Left cardiac atrium (tissue), 4 donors: ENCODE measurements at regions not wholly inside any gene's neighbourhood (a gene's known extent, or its start where the extent isn't known, plus 50 kb on each side); places are given as distances from the start of the nearest gene placed in this dataset.
"Not testable (repeated sequence)": the region's sequence is repeated elsewhere in the genome, so short reads cannot be mapped to it uniquely, and the experiment has no call there.

ENCODE experiments used
- ATAC-seq, 2 donors: fragments of 200-7000 bp; cut with Tn5 transposase; one replicate each; pipeline ENCODE4 v1.9.1; 2020; ENCODE audit warnings: mild to moderate bottlenecking in 2 of 2, moderate library complexity in 2 of 2
- DNase-seq: peaks from one replicate; pipeline ENCODE4 v3.0.0-alpha.2; 2020
- intact Hi-C, 2 donors: fragments of 100-400 bp; cut with DNase I; formaldehyde crosslinking; loops; one replicate each; pipeline versions ENCODE4 v1.14.1 to v1.15.1; 2022 to 2023
- donor health status: DM: no; HTN: yes; CAD: no.
- donor health status: DM: no; HTN: yes; CAD: no; lungs with severe emphysema.
- donor health status: DM: yes; HTN: yes; CAD: no.
- donor health status: Dilated cardiomyopathy.

DNA sequence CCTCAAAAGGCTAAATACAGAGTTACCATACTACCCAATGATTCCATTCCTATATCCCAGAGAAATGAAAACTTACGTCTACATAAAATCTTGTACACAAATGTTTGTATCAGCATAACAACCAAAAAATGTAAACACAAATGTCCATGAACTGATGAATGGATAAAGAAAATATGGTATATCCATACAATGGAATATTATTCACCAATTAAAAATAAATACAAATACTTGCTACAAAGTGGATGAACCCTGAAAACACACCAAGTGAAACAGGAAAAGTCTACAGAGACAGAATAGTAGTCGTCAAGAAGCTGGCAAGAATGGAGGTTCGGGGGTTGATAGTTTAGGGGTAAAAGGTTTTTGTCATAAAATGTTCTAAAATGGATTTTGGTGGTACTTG, 54.0 kb upstream of the ANKRD28 start:
- DNase-seq (no peak), ATAC-seq (no peak)
- intact Hi-C loops, result no loop called here

DNA sequence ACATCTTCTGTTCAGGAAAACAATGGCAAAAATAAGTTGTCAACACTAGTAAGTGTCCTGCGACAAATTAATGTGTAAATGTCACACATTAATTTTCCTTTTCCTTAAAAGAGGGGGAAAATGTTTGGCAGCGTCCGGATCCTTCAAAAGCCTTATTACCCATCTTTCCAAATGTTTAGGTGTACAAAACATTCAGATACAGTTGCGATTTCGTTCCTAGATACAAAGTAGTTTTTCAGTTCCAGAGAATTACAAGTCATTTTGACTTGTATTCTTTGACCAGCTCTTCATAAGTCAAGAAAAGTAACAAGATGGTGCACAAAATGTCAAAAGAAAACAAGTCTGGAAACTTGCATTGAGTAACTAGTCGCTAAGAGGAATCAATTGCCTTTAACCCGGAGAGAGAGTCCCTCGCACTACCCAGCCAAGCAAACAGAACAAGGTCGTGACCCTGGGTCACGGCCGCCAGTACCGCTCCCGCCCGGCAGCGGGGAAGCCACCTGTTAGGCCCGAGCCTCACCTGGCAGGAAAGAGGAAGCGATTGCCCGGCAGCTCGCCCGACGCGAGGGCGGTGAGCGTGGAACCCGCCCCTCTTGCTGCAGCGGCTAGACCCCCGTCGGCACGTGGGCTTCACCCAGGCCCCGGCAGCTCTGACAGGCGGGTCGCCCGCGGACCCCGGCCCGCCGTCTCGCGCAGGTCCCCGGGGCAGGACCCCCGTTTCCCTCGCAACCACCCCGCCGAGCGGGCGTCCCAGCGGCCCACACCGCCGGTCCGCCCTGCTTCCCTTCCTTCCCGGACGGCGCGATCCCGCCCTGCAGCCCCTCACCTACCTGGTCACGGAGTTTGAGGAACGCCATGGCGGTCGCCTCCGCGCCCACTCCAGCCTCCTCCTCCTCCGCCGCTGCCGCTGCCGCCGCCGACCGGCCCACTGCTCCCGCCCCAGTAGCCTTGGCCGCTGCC, 61.0 kb upstream of the ANKRD28 start:
- ATAC-seq (peak; percentile 10 to 29), DNase-seq (peak; percentile 37)
- intact Hi-C loops, result loop anchor here in 1 of 2 donors (5.0 kb wide), 1 partner anchor 398 kb away; no protein-coding TSS in a partner anchor

DNA sequence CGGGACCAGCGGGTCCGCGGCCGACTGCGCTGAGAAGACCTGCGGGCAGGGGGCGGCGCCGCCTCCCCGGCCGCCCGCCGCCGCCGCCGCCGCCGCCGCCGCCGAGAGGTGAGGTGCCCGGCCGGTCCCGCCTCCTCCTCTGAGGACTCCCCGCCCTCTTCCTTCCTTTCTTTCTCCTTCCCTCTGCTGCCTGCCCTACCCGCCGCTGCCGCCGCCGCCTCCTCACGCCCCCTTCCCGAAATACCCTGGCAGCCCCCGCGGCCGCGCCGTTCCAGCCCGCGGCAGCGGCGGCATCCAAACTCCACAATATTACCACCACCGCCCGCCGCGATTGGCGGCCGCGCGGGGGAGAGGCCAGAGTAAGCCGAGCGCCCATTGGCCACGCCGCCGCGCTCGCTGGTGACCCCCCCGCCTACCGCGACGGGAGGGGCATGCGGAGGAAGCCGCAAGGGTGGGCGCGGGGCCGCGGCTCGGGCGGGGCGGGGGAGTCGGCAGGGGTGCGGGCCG, 61.8 kb upstream of the ANKRD28 start:
- ATAC-seq, result peak; percentile 94 to 98
- DNase-seq, result peak; percentile 86
- intact Hi-C loops, result loop anchor here in 1 of 2 donors (5.0 to 10.0 kb wide), 2 partner anchors 95 to 398 kb away; no protein-coding TSS in a partner anchor

DNA sequence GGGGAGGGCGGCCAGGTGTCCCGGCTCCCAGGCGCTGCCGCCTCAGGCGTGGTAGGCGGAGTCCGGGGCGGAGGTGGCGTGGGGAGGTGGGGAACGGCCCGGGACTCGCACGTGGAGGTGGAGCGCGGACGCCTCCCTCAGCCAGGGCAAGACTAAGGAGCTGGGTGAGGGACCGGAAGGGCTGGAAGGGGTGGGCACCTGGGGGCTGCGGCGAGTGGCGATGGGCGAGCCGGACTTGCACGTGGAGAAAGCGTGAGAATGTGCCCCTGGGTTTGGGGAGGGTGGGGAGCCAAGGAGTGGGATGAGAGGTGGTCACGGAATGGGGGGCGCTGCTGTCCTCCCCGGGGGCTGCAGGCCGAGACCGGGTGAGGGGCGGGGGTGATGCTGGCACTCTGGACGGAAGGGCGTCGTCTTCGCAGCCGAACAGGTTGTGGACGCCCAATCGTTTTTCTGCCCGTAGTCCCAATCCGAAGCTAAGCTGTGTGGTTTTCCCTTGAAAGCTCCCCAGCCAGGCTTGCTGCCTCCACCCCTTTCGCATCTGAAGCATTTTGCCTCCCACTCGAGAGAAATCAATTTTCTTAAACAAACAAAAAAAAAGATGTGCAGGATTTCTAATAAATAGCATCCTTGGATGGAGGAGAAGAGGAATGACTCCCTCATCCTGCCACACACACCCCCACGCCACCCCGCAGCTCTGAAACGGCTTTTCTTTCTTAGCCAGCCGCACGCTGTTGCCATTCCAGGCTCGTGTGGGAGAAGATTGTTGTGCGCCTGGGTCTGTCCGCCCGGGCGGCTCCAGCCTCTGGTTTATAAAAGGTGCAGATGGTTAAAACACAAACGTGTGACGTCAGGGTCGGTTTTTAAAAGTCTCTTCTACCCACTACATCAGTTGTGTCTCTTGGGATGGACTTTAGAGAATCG, 62.5 kb upstream of the ANKRD28 start:
- intact Hi-C loops, result loop anchor here in 1 of 2 donors (10.0 kb wide), 1 partner anchor 95 kb away; no protein-coding TSS in a partner anchor
- ATAC-seq (peak; percentile 76 to 85), DNase-seq (peak; percentile 36)

DNA sequence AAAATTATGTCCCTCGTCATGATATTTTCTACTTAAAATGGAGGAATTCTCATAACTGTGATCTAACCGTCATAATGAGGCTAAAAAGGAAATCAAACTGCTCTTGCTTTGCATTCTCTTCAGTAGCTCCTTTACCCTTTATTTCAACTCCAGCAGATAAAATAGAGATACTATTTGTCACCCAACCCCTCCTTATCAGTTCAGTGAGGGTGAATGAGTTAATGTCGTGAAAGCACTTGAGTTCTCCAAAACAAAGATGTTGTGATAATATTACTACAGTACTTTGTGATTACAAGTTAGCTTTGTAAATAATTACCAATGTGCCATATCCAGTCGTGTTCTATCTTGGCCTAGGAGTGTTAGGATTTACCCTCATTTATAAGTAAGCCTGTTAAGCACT, 63.4 kb upstream of the ANKRD28 start:
- intact Hi-C loops, result loop anchor here in 1 of 2 donors (10.0 kb wide), 1 partner anchor 94 kb away; no protein-coding TSS in a partner anchor
- DNase-seq, result no peak

DNA sequence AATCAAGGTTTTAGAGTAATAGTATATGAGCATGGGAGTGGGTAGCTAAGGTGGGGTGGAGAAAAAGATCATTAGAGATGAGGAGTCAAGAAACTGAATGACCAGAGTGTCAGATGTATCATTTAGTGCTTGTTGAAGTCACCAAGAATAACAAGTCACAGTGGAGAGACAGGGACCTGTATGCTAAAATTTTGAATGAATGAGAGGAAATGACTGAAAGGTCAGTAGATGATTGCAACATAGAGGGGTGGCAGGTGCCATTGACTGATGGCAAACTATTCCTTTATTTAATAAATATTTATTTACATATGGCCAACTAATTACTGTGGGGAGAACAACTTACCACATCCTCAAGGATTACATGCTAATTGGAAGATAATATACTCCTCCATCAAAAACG, 75.0 kb upstream of the ANKRD28 start:
- ATAC-seq (no peak), DNase-seq (no peak)
- intact Hi-C loops, result no loop called here

More for the DNA sequence above, 63.4 kb upstream of the ANKRD28 start:
- no peak for ATAC-seq

DNA sequence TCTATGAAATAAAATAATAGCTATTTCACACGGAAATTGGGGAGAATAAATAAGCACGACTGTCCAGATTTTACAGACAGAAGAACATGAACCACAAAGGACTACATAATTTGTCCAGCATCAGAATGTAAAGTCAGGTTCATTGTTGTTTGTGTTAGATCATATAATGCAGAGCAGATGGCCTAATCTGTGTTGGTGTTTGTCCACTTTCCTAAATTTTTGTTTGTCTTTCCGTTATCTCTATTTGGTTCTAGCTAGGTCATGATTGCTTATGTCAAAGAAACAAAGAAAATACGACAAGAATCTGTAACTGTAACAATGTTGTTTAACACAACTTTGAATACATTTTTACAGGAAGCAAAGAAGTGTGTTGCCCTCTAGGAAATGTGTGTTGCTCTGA, 75.6 kb upstream of the ANKRD28 start:
- DNase-seq (no peak), ATAC-seq (no peak)
- intact Hi-C loops, result no loop called here

DNA sequence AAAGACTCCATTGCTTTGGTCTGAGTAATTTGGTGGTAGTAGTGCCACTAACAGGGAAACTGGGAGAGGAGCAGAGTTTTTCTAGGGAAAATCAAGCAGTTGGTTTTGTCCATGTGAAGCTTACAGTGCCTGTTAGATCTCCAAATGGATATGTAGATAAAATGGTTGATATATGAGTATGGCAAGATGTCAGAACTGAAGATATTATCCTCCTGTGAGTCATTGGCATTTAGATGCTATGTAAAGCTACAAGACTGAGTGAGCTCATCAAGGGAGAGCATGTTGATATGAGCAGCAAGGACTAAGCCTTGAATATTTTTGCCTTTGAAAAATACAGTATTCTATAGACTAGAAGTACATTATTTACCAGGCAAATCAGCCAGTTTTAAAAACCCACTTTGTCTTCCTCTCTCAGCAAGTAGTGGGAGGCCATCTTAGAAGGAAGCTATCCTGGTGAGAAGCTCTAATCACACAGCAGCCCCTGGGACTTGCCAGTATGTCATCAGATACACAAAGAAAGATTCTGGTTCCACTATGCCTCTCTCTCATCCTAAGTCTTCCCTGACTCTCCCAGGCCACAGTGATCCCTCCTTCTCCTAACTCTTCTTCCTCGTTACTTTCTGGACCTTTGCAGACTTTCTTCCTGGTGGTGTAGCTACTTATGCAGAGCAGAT, 77.4 kb upstream of the ANKRD28 start:
- intact Hi-C loops, result no loop called here
- ATAC-seq, result no peak
- DNase-seq, result no peak

DNA sequence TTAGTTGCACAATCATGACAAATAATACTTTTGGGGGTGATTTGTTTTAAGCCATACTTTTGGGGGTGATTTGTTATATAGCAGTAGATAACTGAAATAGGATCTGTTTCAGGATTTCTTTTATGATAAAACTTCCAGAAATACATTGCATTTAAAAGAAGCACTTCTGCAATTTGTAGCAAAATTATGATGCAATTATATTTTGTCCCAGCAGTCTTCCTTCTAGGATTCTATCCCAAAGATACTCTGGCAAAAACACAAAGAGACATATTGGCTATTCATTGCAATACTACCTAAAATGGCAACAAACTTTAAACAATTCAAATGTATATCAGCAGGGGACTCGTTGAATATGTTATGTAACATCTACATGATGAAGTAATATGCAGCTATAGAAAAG, 78.9 kb upstream of the ANKRD28 start:
- intact Hi-C loops, result no loop called here
- no peak for ATAC-seq
- no peak for DNase-seq

DNA sequence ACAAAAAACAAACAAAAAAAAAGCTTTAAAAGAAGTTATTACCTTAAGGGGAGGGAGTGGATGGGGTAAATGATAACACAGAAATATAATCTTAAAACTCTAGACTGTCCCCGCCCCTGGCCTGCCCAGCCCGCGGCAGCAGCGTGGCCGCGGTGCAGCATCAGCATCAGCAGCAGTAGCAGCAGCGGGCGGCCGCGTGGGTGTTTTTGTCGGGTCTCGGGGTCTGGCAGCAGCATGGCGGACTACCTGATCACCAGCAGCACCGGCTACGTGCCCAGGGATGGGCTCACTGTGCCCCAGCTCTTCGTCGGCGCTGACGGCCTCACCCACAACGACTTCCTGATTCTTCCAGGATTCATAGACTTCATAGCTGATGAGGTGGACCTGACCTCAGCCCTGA, 80.0 kb upstream of the ANKRD28 start:
- intact Hi-C loops, result no loop called here
- DNase-seq (no peak), ATAC-seq (no peak)

DNA sequence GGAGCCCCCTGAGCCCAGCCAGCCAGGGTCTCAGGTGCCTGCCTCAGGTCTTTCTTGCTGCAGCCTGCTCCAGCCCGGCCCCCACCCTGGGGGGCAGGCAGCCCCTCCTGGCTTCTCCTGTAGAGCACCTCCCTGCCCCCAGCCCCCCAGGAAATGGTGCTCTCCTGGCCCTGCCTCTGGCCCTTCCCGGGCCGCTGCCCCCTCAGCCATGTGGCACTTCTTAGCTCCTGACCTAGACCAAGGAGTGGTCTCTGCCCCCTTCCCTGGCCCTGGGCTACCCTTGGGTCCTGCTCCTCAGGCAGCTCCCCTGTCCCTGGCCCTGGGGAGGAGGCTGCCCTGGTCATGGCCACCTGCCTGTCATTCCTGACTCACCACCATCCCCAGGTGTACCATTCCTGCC, 82.0 kb upstream of the ANKRD28 start:
- DNase-seq, ATAC-seq, intact Hi-C loops: not testable (repeated sequence)

DNA sequence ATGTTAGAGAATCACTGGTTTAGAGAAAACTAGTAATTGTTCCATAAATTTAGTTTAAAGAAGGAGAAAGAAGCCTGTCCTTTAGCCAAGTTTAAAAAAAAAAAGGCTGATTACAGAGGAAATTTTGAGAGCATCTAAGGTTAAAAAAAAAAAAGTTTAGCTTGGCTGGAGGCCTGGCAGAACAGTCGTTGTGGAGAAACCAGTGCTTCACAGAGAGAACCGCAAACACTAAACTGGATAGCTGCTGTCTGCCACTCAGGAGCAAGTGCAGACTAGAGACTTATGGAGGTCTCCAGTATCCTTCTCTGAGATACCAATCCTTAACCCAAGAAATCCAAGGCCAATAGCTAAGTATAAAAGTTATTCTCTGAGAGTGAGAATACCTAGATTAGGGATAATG, 84.8 kb upstream of the ANKRD28 start:
- intact Hi-C loops, result no loop called here
- ATAC-seq, result no peak
- DNase-seq, result no peak

DNA sequence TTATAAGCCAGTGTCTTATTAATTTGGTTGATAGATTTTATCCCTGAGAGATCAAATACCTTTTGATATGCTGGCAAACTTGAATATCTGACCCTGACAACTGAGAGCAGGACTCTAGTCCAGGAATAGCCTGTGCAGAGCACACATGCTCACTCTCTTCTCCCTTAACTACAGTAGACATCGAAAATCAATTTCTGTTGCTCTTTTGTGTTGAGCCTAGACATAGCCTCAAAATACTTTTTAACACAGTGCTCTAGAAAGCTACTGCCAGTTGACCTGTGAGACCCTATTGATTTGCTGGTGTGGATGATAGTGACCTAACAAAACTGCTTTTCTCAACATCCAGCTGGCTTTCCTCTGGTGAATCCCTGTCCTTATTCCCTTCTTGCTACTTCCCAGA, 86.4 kb upstream of the ANKRD28 start:
- DNase-seq (no peak), ATAC-seq (no peak)
- intact Hi-C loops, result no loop called here

DNA sequence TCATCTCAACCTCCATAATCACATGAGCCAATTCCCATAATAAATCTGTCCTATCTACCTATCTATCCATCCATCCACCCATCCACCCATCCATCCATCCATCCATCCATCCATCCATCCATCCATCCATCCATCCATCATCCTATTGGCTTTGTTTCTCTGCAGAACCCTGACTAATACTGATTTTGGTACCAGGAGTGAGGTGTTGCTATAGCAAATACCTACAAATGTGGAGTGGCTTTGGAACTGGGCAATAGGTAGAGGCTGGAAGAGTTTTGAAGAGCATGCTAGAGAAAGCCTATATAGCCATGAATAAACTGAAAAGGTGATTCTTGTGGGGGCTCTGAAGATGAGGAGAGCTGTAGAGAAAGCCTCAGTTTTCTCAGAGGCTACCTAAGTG, 88.7 kb upstream of the ANKRD28 start:
- intact Hi-C loops, result no loop called here
- DNase-seq (no peak), ATAC-seq (no peak)

DNA sequence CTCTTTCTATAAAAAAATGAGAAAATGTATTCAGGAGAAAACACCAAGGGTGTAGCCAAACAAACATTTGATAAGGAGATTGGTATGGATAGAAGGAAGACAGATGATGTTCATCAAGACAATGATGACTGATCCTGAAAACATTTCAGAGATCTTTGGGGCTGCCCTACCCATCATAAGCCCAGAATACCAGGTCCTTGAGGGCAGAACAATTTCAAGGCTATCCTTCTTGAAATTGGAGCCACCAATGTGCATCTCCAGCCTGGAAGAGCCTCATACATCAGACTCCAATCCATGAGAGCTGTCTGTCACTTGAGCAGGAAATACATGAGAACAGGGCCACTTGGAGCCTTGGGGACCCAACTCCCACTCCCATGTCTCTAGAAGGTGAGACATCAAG, 89.5 kb upstream of the ANKRD28 start:
- ATAC-seq (no peak), DNase-seq (no peak)
- intact Hi-C loops, result no loop called here

DNA sequence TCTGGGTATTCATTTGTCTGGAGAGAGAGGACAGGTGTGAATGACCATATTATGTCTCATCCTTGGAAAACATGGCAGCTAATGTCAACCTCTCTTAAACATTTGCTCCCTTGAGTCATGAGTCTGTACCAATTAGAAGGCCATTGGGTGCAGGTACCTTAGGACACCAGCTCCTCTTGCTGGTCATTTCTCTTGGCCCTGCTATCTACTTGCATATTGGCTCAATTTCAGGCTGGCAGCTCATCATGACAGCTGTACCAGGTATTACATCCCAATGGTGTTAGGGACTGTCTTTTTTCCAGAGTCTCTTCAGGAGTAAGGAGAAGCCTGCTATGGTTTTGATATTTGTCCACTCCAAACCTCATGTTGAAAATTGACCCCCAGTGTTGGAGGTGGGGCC, 92.2 kb upstream of the ANKRD28 start:
- ATAC-seq, result no peak
- intact Hi-C loops, result no loop called here
- no peak for DNase-seq

DNA sequence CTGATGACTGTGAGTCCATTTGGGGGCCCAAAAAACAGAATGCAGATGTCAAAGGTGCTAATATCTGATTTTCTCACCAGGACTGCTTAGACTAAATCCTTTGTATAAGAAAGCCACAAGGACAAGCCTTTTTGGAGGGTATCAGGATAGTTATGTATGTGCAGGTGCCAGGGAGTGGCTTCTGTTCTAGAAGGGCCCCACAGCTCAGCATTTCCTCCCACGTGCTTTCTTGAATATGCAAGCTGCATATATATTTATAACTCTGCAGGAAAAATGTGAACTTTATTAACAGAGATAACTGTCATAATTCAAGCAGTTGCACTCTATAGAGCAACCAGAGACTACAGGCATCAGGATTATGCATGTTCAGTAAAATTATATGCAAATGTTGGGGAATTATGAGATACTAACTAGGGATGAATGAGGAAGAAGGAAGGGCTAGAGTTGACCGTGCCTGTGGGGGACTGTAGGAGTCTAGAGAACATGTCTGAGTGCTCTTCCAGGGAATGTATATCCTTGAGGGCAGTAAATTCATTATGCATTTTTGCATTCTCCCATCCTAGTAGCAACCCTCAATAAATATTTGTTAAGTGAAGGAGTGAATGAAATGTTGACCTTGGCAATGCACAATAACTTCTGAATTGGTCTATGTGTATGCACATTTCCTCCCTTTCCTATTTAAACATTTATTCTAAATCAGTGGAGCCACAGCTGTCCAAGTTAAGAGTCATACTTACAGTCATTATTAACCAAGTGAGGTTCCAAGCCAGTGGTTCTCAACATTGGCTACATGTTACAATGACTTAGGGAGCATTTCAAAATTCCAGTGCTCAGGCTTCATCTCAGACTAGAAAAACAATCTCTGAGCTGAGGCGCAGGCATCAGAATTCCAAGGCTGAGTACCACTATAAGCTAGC, 94.8 kb upstream of the ANKRD28 start:
- no peak for ATAC-seq
- intact Hi-C loops, result no loop called here

DNA sequence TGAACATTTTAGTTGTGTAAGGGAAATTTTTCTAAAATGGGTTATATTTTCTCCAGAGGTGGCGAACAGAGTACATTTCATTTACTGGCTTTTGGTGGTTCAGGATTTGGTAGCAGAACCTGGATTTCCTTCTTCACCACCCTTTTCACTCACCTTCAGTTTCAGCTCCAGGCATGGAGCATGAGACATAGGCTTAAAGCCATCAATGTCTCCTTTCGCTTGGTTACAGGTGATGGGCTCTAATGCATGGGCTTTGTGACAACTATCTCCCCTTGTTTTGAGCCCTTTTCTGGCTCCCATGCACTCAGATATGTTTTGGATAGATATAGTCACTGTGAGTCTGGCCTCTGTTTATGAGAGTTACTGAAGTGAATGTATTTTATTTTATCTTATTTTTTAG, 96.6 kb upstream of the ANKRD28 start:
- ATAC-seq (no peak), DNase-seq (no peak)
- intact Hi-C loops, result no loop called here

More for the DNA sequence above, 94.8 kb upstream of the ANKRD28 start:
- DNase-seq, result no peak
